ENCODE measurements at regions not wholly inside any gene's neighbourhood (a gene's known extent, or its start where the extent isn't known, plus 50 kb on each side); places are given as distances from the start of the nearest gene placed in this dataset.

GRCh38 chr10:60508037-60508436, 118.4 kb upstream of the ANK3 start:
- no peaks in the 10 kb centered on the region for H3K9me3 ChIP-seq (ENCODE audit: low read depth, low read length, poor library complexity, severe bottlenecking)

GRCh38 chr10:60502621-60503020, 112.9 kb upstream of the ANK3 start:
- no TSS peak for BruUV-seq (replicated peaks)
- TF ChIP-seq EZH2 (IDR thresholded peaks at IDR 0.05; ENCODE audit: borderline replicate concordance, low read depth, low read length, poor library complexity, severe bottlenecking) (no peak), CTCF (conservative IDR thresholded peaks at IDR 0.05; ENCODE audit: low read depth, low read length) (no peak)
- intact Hi-C loops (cut with micrococcal nuclease; ENCODE audit: unreplicated experiment): no loop called here
- no peak overlapping the region for H3K4me3 ChIP-seq (ENCODE audit: low read depth, low read length, poor library complexity, severe bottlenecking)
- no peaks in the 10 kb centered on the region for H3K9me3 ChIP-seq (ENCODE audit: low read depth, low read length, poor library complexity, severe bottlenecking)
- DNase-seq (ENCODE audit: low spot score): no peak
- CTCF ChIA-PET: no interaction called here
- H3K27ac ChIP-seq (ENCODE audit: low read depth, low read length, poor library complexity, severe bottlenecking): no peak overlapping the region
- H3K36me3 ChIP-seq (ENCODE audit: insufficient read depth, low read length, poor library complexity, severe bottlenecking): no peaks in the 10 kb centered on the region
- POLR2A ChIA-PET (ENCODE audit: low non-redundant PET): no interaction called here
- H3K4me1 ChIP-seq (ENCODE audit: insufficient read depth, low read length, poor library complexity, severe bottlenecking): peaks cover 4% of the 10 kb centered on the region
- no peaks in the 10 kb centered on the region for H3K27me3 ChIP-seq (replicated peaks; ENCODE audit: insufficient read depth, low read depth, low read length, poor library complexity)

More at GRCh38 chr10:60508037-60508436, 118.4 kb upstream of the ANK3 start:
- Histone ChIP-seq H3K36me3 (ENCODE audit: insufficient read depth, low read length, poor library complexity, severe bottlenecking) (no peaks in the 10 kb centered on the region), H3K4me3 (ENCODE audit: low read depth, low read length, poor library complexity, severe bottlenecking) (no peak overlapping the region), H3K27me3 (replicated peaks; ENCODE audit: insufficient read depth, low read depth, low read length, poor library complexity) (no peaks in the 10 kb centered on the region), H3K4me1 (ENCODE audit: insufficient read depth, low read length, poor library complexity, severe bottlenecking) (peaks cover 15% of the 10 kb centered on the region), H3K27ac (ENCODE audit: low read depth, low read length, poor library complexity, severe bottlenecking) (no peak overlapping the region)
- CTCF ChIA-PET: interaction anchor here (0.6 kb wide), 1 partner anchor 139 kb away, joined by 4 read pairs; no protein-coding TSS in a partner anchor
- BruUV-seq (replicated peaks): no TSS peak
- intact Hi-C loops (cut with micrococcal nuclease; ENCODE audit: unreplicated experiment): no loop called here
- no peak for TF ChIP-seq CTCF (conservative IDR thresholded peaks at IDR 0.05; ENCODE audit: low read depth, low read length)
- TF ChIP-seq EZH2 (IDR thresholded peaks at IDR 0.05; ENCODE audit: borderline replicate concordance, low read depth, low read length, poor library complexity, severe bottlenecking): no peak
- DNase-seq (ENCODE audit: low spot score): no peak
- POLR2A ChIA-PET (ENCODE audit: low non-redundant PET): no interaction called here

GRCh38 chr10:60498985-60499384, 109.3 kb upstream of the ANK3 start:
- ChIA-PET CTCF (no interaction called here), POLR2A (ENCODE audit: low non-redundant PET) (no interaction called here)
- Histone ChIP-seq H3K4me1 (ENCODE audit: insufficient read depth, low read length, poor library complexity, severe bottlenecking) (peaks cover 13% of the 10 kb centered on the region), H3K36me3 (ENCODE audit: insufficient read depth, low read length, poor library complexity, severe bottlenecking) (no peaks in the 10 kb centered on the region), H3K9me3 (ENCODE audit: low read depth, low read length, poor library complexity, severe bottlenecking) (no peaks in the 10 kb centered on the region), H3K27me3 (replicated peaks; ENCODE audit: insufficient read depth, low read depth, low read length, poor library complexity) (no peaks in the 10 kb centered on the region), H3K4me3 (ENCODE audit: low read depth, low read length, poor library complexity, severe bottlenecking) (no peak overlapping the region), H3K27ac (ENCODE audit: low read depth, low read length, poor library complexity, severe bottlenecking) (no peak overlapping the region)
- no TSS peak for BruUV-seq (replicated peaks)
- no peak for DNase-seq (ENCODE audit: low spot score)
- TF ChIP-seq EZH2 (IDR thresholded peaks at IDR 0.05; ENCODE audit: borderline replicate concordance, low read depth, low read length, poor library complexity, severe bottlenecking) (no peak), CTCF (conservative IDR thresholded peaks at IDR 0.05; ENCODE audit: low read depth, low read length) (no peak)
- intact Hi-C loops (cut with micrococcal nuclease; ENCODE audit: unreplicated experiment): no loop called here

All from A673 (cell line).